Loucy (cell line): ENCODE measurements at regions not wholly inside any gene's neighbourhood (a gene's known extent, or its start where the extent isn't known, plus 50 kb on each side); places are given as distances from the start of the nearest gene placed in this dataset.

Experiments used
- H2AFZ ChIP-seq: fragments of 200-600 bp; sonication (generic); 2 replicates; pipeline ENCODE4 v1.6.0; 2016; ENCODE audit warnings: antibody characterized with exemption, mild to moderate bottlenecking, low read length, moderate library complexity
- H3F3A ChIP-seq: fragments of 200-600 bp; 2 replicates; pipeline ENCODE4 v1.6.0; 2016; ENCODE audit warnings: antibody characterized with exemption, low read depth, mild to moderate bottlenecking
- H3K27me3 ChIP-seq: fragments of 200-600 bp; sonication (generic); 2 replicates; pipeline ENCODE4 v1.6.1; 2014; ENCODE audit warnings: low read length, mild to moderate bottlenecking; ENCODE audit not compliant: insufficient read depth, poor library complexity, severe bottlenecking
- H3K36me3 ChIP-seq: fragments of 200-600 bp; sonication (generic); 2 replicates; pipeline ENCODE4 v1.6.1; 2016; ENCODE audit warnings: low read length; ENCODE audit not compliant: insufficient read depth
- H3K4me1 ChIP-seq: fragments of 200-600 bp; sonication (generic); 2 replicates; pipeline ENCODE4 v1.5.1; 2014; ENCODE audit warnings: low read length, mild to moderate bottlenecking; ENCODE audit not compliant: insufficient read depth, poor library complexity, severe bottlenecking
- H3K4me2 ChIP-seq: fragments of 200-600 bp; sonication (generic); 2 replicates; pipeline ENCODE4 v1.6.0; 2014; ENCODE audit warnings: antibody characterized with exemption, low read length, low read depth, mild to moderate bottlenecking; ENCODE audit not compliant: poor library complexity, severe bottlenecking
- H3K4me3 ChIP-seq: fragments of 200-600 bp; sonication (generic); 2 replicates; pipeline ENCODE4 v1.5.1; 2014; ENCODE audit warnings: low read length, mild to moderate bottlenecking, mixed read lengths; ENCODE audit not compliant: poor library complexity, severe bottlenecking
- H3K79me2 ChIP-seq: fragments of 200-600 bp; sonication (generic); 2 replicates; pipeline ENCODE4 v1.6.1; 2014; ENCODE audit warnings: low read length; ENCODE audit not compliant: insufficient read depth
- H3K9ac ChIP-seq: fragments of 200-600 bp; sonication (generic); 2 replicates; pipeline ENCODE4 v1.6.0; 2014; ENCODE audit warnings: mild to moderate bottlenecking, low read depth, low read length, moderate library complexity; ENCODE audit not compliant: poor library complexity, severe bottlenecking
- H3K9me2 ChIP-seq: fragments of 200-600 bp; sonication (generic); replicated peaks from 2 replicates; pipeline ENCODE4 v1.6.1; 2016; ENCODE audit warnings: low read depth, low read length, mixed read lengths
- H3K9me3 ChIP-seq: fragments of 200-600 bp; sonication (generic); 2 replicates; pipeline ENCODE4 v1.6.1; 2014; ENCODE audit warnings: mild to moderate bottlenecking, antibody characterized with exemption, low read length, low read depth; ENCODE audit not compliant: insufficient read depth
- H4K20me1 ChIP-seq: fragments of 200-600 bp; sonication (generic); 2 replicates; pipeline ENCODE4 v1.6.0; 2014; ENCODE audit warnings: antibody characterized with exemption, low read length, mild to moderate bottlenecking; ENCODE audit not compliant: insufficient read depth, poor library complexity, severe bottlenecking
- CTCF ChIP-seq: fragments of 200-600 bp; sonication (generic); conservative IDR thresholded peaks from 2 replicates; pipeline ENCODE4 v1.5.1; 2014; ENCODE audit warnings: mild to moderate bottlenecking, antibody characterized with exemption, low read length
- EZH2phosphoT487 ChIP-seq: fragments of 200-600 bp; IDR thresholded peaks from 2 replicates; pipeline ENCODE4 v1.6.1; 2018; ENCODE audit warnings: antibody characterized with exemption, mild to moderate bottlenecking, moderate library complexity, borderline replicate concordance

GRCh38 chr12:4211372-4211771, 62.2 kb upstream of the CCND2 start:
- no peak for TF ChIP-seq EZH2phosphoT487
- no peak for TF ChIP-seq CTCF
- Histone ChIP-seq H3K4me3 (no peak overlapping the region), H3K36me3 (no peaks in the 10 kb centered on the region), H2AFZ (no peak overlapping the region), H3K9me2 (no peaks in the 10 kb centered on the region), H4K20me1 (no peaks in the 10 kb centered on the region), H3K9ac (no peak overlapping the region), H3K9me3 (no peaks in the 10 kb centered on the region), H3K4me2 (no peak overlapping the region), H3F3A (no peaks in the 10 kb centered on the region), H3K79me2 (no peaks in the 10 kb centered on the region), H3K4me1 (peaks cover 11% of the 10 kb centered on the region), H3K27me3 (no peaks in the 10 kb centered on the region)

GRCh38 chr12:4210183-4210582, 63.4 kb upstream of the CCND2 start:
- no peaks in the 10 kb centered on the region for H3K79me2 ChIP-seq

GRCh38 chr12:4206470-4206869, 67.1 kb upstream of the CCND2 start:
- H3F3A ChIP-seq, result no peaks in the 10 kb centered on the region
- no peak overlapping the region for H3K9ac ChIP-seq
- no peaks in the 10 kb centered on the region for H3K27me3 ChIP-seq
- H3K9me2 ChIP-seq, result no peaks in the 10 kb centered on the region
- TF ChIP-seq CTCF, result no peak
- H3K4me3 ChIP-seq, result no peak overlapping the region
- H3K36me3 ChIP-seq, result no peaks in the 10 kb centered on the region
- no peak overlapping the region for H2AFZ ChIP-seq
- no peaks in the 10 kb centered on the region for H3K9me3 ChIP-seq
- no peak overlapping the region for H3K4me2 ChIP-seq
- peaks cover 5% of the 10 kb centered on the region for H3K4me1 ChIP-seq
- no peaks in the 10 kb centered on the region for H4K20me1 ChIP-seq
- H3K79me2 ChIP-seq, result no peaks in the 10 kb centered on the region

More at GRCh38 chr12:4210183-4210582, 63.4 kb upstream of the CCND2 start:
- Histone ChIP-seq H2AFZ (no peak overlapping the region), H3K4me3 (no peak overlapping the region), H3K9me2 (no peaks in the 10 kb centered on the region), H3K4me2 (no peak overlapping the region), H3K9ac (no peak overlapping the region), H3K4me1 (peaks cover 4% of the 10 kb centered on the region), H3K36me3 (no peaks in the 10 kb centered on the region), H3K27me3 (no peaks in the 10 kb centered on the region), H3F3A (no peaks in the 10 kb centered on the region), H4K20me1 (no peaks in the 10 kb centered on the region), H3K9me3 (no peaks in the 10 kb centered on the region)
- TF ChIP-seq CTCF (no peak), EZH2phosphoT487 (no peak)
